ENCODE measurements at regions not wholly inside any gene's neighbourhood (a gene's known extent, or its start where the extent isn't known, plus 50 kb on each side); places are given as distances from the start of the nearest gene placed in this dataset.

- TF ChIP-seq CTCF (IDR thresholded peaks at IDR 0.05; ENCODE audit: insufficient read depth, low read depth, low read length) (no peak), EZH2 (IDR thresholded peaks at IDR 0.05; ENCODE audit: insufficient read depth, low read length) (no peak)
Measured at GRCh38 chr11:11192541-11192940, 160.5 kb downstream of the CSNK2A3 start.
